M059J (cell line): ENCODE measurements at regions not wholly inside any gene's neighbourhood (a gene's known extent, or its start where the extent isn't known, plus 50 kb on each side); places are given as distances from the start of the nearest gene placed in this dataset.

ENCODE experiments used
- DNase-seq: peaks from one replicate; pipeline ENCODE4 v3.0.0-alpha.2; 2012; ENCODE audit warnings: low read depth

DNA sequence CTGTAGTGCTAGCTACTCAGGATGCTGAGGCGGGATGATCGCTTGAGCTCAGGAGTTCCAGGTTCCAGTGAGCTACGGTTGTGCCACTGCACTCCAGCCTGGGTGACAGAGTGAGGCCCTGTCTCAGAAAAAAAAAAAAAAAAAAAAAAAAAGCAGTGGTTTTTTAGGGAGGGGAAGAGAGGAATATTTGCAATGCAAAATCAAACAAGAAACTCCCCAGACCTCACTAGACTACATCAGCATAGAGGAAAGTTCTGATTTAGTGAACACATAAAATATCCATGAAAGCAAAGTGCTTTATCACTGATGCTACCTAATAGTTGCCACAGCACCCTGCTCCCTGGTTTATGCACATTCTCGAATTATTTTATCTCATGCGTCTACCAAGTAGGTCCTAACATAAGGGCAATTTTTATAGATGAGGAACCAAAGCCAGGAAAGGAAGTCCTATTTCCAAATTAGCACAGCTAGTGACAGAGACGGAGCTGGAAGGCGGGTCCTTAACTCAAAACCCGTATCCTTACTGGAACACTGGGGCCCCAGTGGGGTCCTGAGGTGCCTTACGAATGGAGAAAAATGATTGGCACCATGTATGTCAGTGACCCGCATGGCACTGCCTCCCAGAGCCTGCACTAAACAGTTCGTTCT is 50.7 kb upstream of the GPR157 start:
- no peak for DNase-seq

DNA sequence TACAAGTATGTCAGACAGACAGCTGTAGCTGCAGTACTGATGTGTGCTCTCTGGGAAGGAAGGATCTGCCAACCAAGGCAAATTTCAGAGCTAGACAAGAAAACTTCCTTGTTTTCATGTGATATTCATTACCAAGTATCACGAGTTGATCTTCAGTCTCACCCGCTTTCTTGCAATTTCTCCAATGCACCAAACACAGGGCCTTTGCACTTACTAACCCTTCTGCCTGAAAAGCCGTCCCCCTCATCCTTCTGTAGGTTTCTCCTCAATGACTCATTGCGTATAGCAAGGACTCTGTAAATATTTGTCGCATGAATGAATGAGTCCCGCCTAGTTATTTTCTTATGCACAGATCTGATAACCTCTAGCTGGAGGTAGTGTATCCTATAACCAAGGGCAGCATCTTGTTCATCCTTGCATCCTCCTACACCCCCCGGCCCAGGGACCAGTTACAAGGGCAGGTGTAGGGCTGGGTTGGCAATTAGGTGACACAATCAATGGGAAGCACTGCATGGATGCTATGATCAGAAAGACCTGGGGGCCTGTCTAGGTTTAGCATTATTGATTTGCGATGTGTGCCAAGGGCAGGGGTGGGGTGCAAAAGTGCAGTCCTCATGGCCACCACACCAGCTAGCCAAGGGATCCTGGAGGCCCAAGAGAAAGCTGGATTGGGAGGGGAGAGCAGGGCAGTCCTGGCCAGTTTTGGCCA is 51.4 kb upstream of the GPR157 start:
- DNase-seq: peak; percentile 42

DNA sequence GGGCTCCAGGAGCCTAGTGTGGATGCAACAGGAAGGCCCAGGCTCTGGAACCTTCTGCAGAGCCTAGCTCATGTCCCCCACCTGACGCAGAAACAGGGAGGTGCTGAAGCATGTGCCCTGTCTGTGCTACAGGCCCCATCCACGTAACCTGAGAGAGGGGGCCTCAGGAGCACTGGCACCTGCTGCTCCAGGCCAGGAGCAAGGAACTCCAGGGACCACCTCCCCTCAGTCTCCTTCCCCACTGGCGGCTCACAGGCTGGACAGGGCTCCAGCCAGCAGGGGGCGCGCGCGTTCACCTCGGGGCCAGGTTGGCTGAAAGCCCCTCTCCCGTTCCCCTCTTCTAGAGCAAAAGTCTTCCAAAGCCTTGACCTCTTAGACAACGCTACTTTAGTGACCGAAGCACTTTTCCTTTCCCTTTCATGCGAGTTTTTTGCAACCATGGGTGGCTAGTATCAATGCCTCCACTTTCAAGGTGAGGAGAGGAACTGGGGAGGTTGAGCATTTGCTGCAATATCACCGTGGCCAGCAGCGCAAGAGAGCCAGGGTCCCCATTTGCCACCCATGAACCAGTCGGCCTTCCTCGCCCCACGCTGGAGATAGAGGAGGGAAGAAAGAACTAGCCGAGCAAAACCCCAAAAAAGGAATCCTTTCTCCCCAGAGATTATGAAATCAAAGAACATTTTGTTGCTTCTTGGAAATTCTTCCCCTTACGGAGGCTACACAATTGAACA is 52.4 kb upstream of the GPR157 start:
- DNase-seq: peak; percentile 30

DNA sequence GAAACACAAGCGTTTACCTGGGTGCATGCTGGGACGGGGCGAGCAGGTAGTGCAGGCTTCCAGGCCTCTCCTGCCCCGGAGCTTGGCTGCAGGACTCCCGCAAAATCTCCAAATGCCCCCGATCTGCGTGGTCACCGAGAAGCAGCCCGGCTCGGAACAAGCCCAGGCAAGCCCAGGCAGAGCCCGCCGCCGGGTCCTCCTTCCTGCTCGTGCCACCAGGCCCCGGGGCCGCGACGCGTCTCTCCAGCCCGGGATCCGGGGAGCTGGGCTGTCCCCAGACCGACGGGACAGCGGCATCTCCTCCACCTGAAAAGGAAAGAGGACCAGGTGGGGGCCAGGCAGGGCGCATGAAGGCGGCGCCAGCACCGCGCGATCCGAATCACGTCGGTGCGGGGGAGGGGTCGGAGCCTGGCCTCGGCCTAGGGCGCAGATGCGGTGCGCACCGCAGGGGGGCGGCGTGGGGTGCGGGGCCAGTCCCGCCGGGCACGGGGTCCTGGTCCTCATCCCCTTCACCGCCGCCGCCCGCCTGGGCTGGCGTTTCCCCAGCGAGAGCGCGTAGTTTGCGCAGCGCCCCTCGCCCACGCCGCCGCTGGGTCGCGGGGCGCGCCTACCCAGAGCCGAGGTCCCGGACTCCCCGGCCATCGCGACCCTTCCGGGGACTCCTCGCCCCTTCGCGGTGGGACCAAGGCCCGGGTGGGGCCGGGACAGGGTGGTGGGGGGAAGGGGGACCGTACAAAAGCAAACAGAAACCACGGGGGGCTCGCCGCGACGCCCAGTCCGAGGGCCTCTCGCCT is 52.4 kb upstream of the H6PD start:
- DNase-seq: peak; percentile 22

DNA sequence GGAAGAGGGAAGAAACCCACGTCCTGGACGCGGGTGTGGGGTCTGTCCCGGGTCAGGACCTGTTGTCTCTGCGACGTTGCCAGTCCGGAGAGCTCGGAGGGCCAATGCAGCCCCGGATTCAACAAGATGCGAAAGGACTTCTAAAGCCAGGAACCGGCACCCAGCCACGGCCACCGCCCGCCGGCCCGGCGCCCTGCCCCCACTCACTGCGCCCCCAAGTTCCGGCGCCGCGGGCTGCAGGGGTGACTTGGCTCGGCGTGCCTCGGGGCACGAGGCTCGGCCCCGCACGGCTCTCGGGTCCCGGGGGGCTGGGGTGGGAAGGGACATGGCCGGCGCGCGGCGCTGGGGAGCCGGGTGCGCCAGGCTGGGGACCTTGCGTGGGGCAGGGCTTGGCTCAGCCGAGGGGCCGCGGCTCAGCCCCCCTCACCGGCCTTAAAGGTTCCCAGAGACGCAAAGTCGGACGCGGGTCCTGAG is 51.8 kb upstream of the H6PD start:
- DNase-seq: no peak

DNA sequence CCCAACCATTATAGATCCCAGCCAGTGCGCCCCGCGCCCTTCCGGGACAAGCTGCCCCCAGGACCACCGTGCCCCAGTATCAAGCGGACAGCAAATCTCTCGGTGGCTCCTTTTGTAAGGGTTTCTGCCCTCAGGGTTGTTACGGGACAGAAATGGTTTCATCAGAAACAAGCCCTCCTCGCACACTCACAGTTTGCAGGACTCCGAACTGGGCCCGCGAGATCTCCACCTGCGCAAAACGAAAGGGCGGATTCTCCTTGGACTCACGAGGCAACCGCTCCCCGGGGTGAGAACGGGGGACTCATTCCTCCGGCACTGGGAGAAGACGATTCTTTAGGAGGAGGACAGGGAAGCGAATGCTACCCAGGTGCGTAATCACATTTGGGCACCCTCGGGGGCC is 51.1 kb upstream of the H6PD start:
- no peak for DNase-seq

DNA sequence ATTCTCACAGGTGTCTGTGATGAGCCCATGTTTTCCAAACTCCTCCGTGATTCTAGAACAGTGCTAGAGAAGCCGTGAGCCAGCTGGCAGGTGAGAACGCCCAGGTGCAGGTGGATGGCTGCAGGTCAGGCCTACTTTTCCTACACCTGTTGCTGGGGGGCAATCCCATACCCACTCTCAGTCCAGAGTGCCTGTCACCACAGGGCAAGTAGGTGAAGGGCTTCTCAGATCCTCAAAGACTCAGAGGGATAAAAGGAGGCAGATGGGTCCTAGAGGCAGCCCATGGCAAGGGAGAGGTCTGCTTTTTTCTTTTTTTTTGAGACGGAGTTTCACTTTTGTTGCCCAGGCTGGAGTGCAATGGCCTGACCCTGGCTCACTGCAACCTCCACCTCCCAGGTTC is 50.7 kb upstream of the H6PD start:
- DNase-seq: no peak

DNA sequence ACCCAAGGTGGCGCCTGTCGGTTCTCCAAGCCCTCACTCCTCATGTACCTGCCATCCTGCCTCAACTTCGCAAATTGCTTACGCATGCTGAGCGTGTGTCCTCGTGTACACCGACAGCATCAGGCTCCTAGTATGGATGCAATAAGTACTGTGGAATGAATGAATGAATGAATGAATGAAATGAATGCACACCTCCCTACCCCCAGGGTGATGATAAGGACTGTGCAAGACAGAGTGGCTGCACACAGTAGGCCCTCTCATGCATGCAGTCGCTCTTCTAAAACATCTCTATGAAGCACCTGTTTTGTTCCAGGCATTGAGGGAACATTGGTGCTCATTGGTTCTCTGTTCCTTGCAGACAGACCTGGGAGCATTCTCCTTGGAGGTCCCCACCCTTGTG is 49.8 kb upstream of the H6PD start:
- DNase-seq: no peak
